SK-N-SH treated with all-trans-retinoic acid at 6 μM for 48 hours (cell line): ENCODE measurements at regions not wholly inside any gene's neighbourhood (a gene's known extent, or its start where the extent isn't known, plus 50 kb on each side); places are given as distances from the start of the nearest gene placed in this dataset.

Source experiments
- ATAC-seq: fragments of 200-7000 bp; cut with Tn5 transposase; 3 replicates; pipeline ENCODE4 v1.9.1; 2020; ENCODE audit warnings: mild to moderate bottlenecking, moderate library complexity
- ARNTL ChIP-seq: fragments of 450-650 bp; formaldehyde crosslinking; IDR thresholded peaks from 2 replicates; pipeline ENCODE4 v1.5.0; 2020; ENCODE audit warnings: low read depth, mild to moderate bottlenecking, moderate library complexity, borderline replicate concordance
- BACH2 ChIP-seq: fragments of 250-450 bp; sonication (Bioruptor Pico); IDR thresholded peaks from 2 replicates; pipeline ENCODE4 v1.9.0; 2021; ENCODE audit warnings: mild to moderate bottlenecking, borderline replicate concordance
- CREB5 ChIP-seq: fragments of 250-450 bp; sonication (Bioruptor Pico); IDR thresholded peaks from 2 replicates; pipeline ENCODE4 v1.5.1; 2020; ENCODE audit warnings: low read depth, mild to moderate bottlenecking, moderate library complexity
- CSDC2 ChIP-seq: fragments of 250-450 bp; sonication (Bioruptor Pico); IDR thresholded peaks from 2 replicates; pipeline ENCODE4 v1.5.0; 2020; ENCODE audit warnings: mild to moderate bottlenecking, moderate library complexity
- CSRNP3 ChIP-seq: fragments of 250-450 bp; sonication (Bioruptor Pico); IDR thresholded peaks from 2 replicates; pipeline ENCODE4 v1.5.1; 2021; ENCODE audit warnings: mild to moderate bottlenecking, moderate library complexity
- ESRRG ChIP-seq: fragments of 250-450 bp; sonication (Bioruptor Pico); IDR thresholded peaks from 2 replicates; pipeline ENCODE4 v1.6.1; 2021; ENCODE audit warnings: mild to moderate bottlenecking
- GLIS3 ChIP-seq: fragments of 250-450 bp; sonication (Bioruptor Pico); IDR thresholded peaks from 2 replicates; pipeline ENCODE4 v1.5.0; 2020; ENCODE audit warnings: mild to moderate bottlenecking, moderate library complexity
- ISL1 ChIP-seq: fragments of 250-450 bp; sonication (Bioruptor Pico); IDR thresholded peaks from 2 replicates; pipeline ENCODE4 v2.1.2; 2022; ENCODE audit warnings: mild to moderate bottlenecking, moderate library complexity
- OSR1 ChIP-seq: fragments of 250-450 bp; sonication (Bioruptor Pico); IDR thresholded peaks from 2 replicates; pipeline ENCODE4 v1.8.0; 2022; ENCODE audit warnings: moderate library complexity, mild to moderate bottlenecking, inconsistent platforms
- PPARA ChIP-seq: fragments of 250-450 bp; sonication (Bioruptor Pico); IDR thresholded peaks from 2 replicates; pipeline ENCODE4 v1.5.0; 2020; ENCODE audit warnings: mild to moderate bottlenecking, borderline replicate concordance
- RARB ChIP-seq: fragments of 250-450 bp; sonication (Bioruptor Pico); IDR thresholded peaks from 2 replicates; pipeline ENCODE4 v1.8.0; 2021; ENCODE audit warnings: mild to moderate bottlenecking, moderate library complexity
- SNAI2 ChIP-seq: fragments of 250-450 bp; sonication (Bioruptor Pico); IDR thresholded peaks from 2 replicates; pipeline ENCODE4 v1.5.0; 2020; ENCODE audit warnings: mild to moderate bottlenecking, moderate library complexity
- TCF4 ChIP-seq: fragments of 250-450 bp; sonication (Bioruptor Pico); IDR thresholded peaks from 2 replicates; pipeline ENCODE4 v1.8.0; 2021; ENCODE audit warnings: mild to moderate bottlenecking, moderate library complexity, borderline replicate concordance
- TOX ChIP-seq: fragments of 250-450 bp; sonication (Bioruptor Pico); IDR thresholded peaks from 2 replicates; pipeline ENCODE4 v1.8.0; 2021; ENCODE audit warnings: mild to moderate bottlenecking, moderate library complexity, borderline replicate concordance
- ZC3H10 ChIP-seq: fragments of 250-450 bp; sonication (Bioruptor Pico); IDR thresholded peaks from 2 replicates; pipeline ENCODE4 v1.5.1; 2021; ENCODE audit warnings: mild to moderate bottlenecking, moderate library complexity
- ZFP3 ChIP-seq: fragments of 250-450 bp; sonication (Bioruptor Pico); IDR thresholded peaks from 2 replicates; pipeline ENCODE4 v1.5.0; 2020; ENCODE audit warnings: mild to moderate bottlenecking, moderate library complexity
- ZFP30 ChIP-seq: fragments of 450-650 bp; formaldehyde crosslinking; IDR thresholded peaks from 2 replicates; pipeline ENCODE4 v1.5.0; 2022; ENCODE audit warnings: mild to moderate bottlenecking, moderate library complexity
- ZNF565 ChIP-seq: fragments of 450-650 bp; formaldehyde crosslinking; conservative IDR thresholded peaks from 2 replicates; pipeline ENCODE4 v1.5.0; 2020; ENCODE audit warnings: low read depth, mild to moderate bottlenecking, moderate library complexity
- ZNF70 ChIP-seq: fragments of 450-650 bp; formaldehyde crosslinking; IDR thresholded peaks from 2 replicates; pipeline ENCODE4 v1.5.0; 2020; ENCODE audit warnings: mild to moderate bottlenecking, moderate library complexity
- ZNF8 ChIP-seq: fragments of 450-650 bp; formaldehyde crosslinking; IDR thresholded peaks from 2 replicates; pipeline ENCODE4 v1.5.0; 2020; ENCODE audit warnings: mild to moderate bottlenecking, moderate library complexity
- TF ChIP-seq, protein P1 (sequence below): fragments of 250-450 bp; sonication (Bioruptor Pico); IDR thresholded peaks from 2 replicates; pipeline ENCODE4 v1.8.0; 2020; ENCODE audit warnings: mild to moderate bottlenecking, moderate library complexity, borderline replicate concordance
- TF ChIP-seq, protein P2 (sequence below): fragments of 250-450 bp; sonication (Bioruptor Pico); IDR thresholded peaks from 2 replicates; pipeline ENCODE4 v1.8.0; 2021; ENCODE audit warnings: low read depth, mild to moderate bottlenecking, moderate library complexity, borderline replicate concordance

DNA sequence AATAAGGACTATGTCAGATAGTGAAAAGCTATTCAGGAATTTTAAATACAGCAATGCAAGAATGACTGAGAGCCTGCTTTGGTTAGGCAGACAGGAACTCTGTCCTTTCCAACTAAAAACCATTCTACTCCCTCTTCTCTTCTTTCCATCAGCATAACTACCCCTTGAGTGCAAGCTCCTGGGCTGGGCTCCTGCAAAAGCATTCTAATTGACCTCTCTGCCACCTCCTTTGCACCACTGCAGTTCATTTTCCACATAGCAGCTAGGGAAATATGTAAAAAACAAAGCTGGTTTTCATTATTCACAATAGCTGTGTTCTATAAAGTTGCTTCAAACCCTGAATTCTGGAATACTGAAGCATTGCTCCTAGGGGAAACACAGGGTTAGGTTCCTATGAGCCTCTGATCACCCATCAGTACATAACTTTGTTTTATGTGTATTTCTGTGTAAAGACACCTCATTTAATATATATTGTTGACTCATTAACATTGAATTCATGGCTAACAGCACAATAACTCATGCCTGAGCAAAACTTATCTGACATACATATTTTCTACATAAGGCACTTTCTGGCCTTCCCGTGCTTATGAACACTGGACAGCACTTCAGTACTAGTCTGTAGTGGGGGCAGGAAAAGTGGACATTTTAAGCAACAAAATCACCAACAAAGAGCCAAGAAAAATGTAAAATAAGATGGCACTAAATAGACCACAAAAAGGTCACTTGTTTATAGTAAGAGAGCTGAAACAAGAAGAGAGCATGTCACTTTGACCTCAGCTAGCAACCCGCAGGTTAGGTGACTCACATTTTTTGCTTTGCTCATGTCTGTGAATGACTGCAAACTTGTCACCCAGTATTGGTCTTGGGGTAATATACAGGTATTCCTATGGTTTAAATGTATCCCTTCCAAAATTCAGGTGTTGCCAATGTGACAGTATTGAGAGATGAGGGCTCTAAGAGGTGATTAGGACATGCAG, 57.9 kb upstream of the IRF2BP2 start (continued):
- TF ChIP-seq PPARA, result no peak
- TF ChIP-seq TCF4 (CRISPR knock-in tag), result no peak
- no peak for TF ChIP-seq CSRNP3 (CRISPR knock-in tag)
- TF ChIP-seq GLIS3 (CRISPR knock-in tag), result no peak
- TF ChIP-seq CREB5 (CRISPR knock-in tag), result no peak
- no peak for TF ChIP-seq RARB (CRISPR knock-in tag)
- no peak for TF ChIP-seq SNAI2 (CRISPR knock-in tag)
- TF ChIP-seq, all 23 proteins: peak for 0

GRCh38 chr1:234666761-234667160, 56.8 kb upstream of the IRF2BP2 start:
- no peak for ATAC-seq
- no peak for TF ChIP-seq ZFP30 (CRISPR knock-in tag)

- no peak for ATAC-seq
- TF ChIP-seq GLIS3 (CRISPR knock-in tag) (no peak), ZNF8 (no peak), BACH2 (CRISPR knock-in tag) (no peak)
- TF ChIP-seq, protein P1, sequence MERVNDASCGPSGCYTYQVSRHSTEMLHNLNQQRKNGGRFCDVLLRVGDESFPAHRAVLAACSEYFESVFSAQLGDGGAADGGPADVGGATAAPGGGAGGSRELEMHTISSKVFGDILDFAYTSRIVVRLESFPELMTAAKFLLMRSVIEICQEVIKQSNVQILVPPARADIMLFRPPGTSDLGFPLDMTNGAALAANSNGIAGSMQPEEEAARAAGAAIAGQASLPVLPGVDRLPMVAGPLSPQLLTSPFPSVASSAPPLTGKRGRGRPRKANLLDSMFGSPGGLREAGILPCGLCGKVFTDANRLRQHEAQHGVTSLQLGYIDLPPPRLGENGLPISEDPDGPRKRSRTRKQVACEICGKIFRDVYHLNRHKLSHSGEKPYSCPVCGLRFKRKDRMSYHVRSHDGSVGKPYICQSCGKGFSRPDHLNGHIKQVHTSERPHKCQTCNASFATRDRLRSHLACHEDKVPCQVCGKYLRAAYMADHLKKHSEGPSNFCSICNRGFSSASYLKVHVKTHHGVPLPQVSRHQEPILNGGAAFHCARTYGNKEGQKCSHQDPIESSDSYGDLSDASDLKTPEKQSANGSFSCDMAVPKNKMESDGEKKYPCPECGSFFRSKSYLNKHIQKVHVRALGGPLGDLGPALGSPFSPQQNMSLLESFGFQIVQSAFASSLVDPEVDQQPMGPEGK, result no peak
These were observed 56.1 kb upstream of the IRF2BP2 start for GRCh38 chr1:234665975-234666605.

GRCh38 chr1:234662148-234662547, 52.2 kb upstream of the IRF2BP2 start:
- no peak for ATAC-seq
- TF ChIP-seq CSRNP3 (CRISPR knock-in tag), result no peak
- TF ChIP-seq ZFP3, result no peak
- TF ChIP-seq ZNF8, result no peak
- TF ChIP-seq ZC3H10 (CRISPR knock-in tag), result no peak
- no peak for TF ChIP-seq BACH2 (CRISPR knock-in tag)
- TF ChIP-seq GLIS3 (CRISPR knock-in tag), result no peak
- TF ChIP-seq CSDC2 (CRISPR knock-in tag), result no peak
- TF ChIP-seq OSR1 (CRISPR knock-in tag), result no peak
- no peak for TF ChIP-seq ARNTL (CRISPR knock-in tag)
- no peak for TF ChIP-seq CREB5 (CRISPR knock-in tag)
- TF ChIP-seq ISL1 (CRISPR knock-in tag), result no peak
- no peak for TF ChIP-seq TCF4 (CRISPR knock-in tag)
- no peak for TF ChIP-seq ZNF70 (CRISPR knock-in tag)
- TF ChIP-seq SNAI2 (CRISPR knock-in tag), result no peak
- no peak for TF ChIP-seq ESRRG
- TF ChIP-seq, protein P2, sequence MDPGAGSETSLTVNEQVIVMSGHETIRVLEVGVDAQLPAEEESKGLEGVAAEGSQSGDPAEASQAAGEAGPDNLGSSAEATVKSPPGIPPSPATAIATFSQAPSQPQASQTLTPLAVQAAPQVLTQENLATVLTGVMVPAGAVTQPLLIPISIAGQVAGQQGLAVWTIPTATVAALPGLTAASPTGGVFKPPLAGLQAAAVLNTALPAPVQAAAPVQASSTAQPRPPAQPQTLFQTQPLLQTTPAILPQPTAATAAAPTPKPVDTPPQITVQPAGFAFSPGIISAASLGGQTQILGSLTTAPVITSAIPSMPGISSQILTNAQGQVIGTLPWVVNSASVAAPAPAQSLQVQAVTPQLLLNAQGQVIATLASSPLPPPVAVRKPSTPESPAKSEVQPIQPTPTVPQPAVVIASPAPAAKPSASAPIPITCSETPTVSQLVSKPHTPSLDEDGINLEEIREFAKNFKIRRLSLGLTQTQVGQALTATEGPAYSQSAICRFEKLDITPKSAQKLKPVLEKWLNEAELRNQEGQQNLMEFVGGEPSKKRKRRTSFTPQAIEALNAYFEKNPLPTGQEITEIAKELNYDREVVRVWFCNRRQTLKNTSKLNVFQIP (CRISPR knock-in tag), result no peak
- no peak for TF ChIP-seq RARB (CRISPR knock-in tag)
- TF ChIP-seq PPARA, result no peak
- TF ChIP-seq ZNF565 (CRISPR knock-in tag), result no peak
- no peak for TF ChIP-seq TOX (CRISPR knock-in tag)
